ENCODE measurements at regions not wholly inside any gene's neighbourhood (a gene's known extent, or its start where the extent isn't known, plus 50 kb on each side); places are given as distances from the start of the nearest gene placed in this dataset.
A peak's percentile ranks its signal among the peaks of the same experiment; 100 is the strongest.

DNA sequence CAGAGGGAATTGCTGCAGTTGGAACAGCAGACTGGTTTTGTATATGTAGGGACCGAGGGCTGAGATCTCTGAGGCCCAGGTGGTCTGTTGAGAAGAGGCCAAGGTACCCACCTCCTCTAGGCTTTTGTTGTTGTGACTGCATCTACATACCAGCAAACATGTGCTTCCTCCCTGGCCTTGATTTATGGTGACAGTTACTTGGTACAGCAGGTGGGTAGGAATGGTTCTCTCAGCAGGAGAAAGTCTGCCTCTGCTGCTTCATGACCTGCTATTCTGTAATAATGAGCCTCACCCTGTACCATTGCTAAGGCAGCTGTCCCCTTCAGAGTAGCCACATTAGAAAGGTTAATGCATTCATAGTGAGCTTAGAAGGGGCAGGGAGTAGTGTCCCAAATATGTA lies 196.7 kb upstream of the PELI2 start:
- Mint-ChIP-seq H3K27me3 (ENCODE audit: unreplicated experiment) (peaks cover 3% of the 10 kb centered on the region), H3K27ac (ENCODE audit: unreplicated experiment) (no peak overlapping the region), H3K9me3 (ENCODE audit: unreplicated experiment) (peaks cover 7% of the 10 kb centered on the region), H3K36me3 (ENCODE audit: unreplicated experiment) (peaks cover 6% of the 10 kb centered on the region), H3K4me1 (ENCODE audit: low read depth, unreplicated experiment) (peaks cover 7% of the 10 kb centered on the region), H3K4me3 (ENCODE audit: unreplicated experiment) (no peak overlapping the region)
- TF ChIP-seq, protein P1, sequence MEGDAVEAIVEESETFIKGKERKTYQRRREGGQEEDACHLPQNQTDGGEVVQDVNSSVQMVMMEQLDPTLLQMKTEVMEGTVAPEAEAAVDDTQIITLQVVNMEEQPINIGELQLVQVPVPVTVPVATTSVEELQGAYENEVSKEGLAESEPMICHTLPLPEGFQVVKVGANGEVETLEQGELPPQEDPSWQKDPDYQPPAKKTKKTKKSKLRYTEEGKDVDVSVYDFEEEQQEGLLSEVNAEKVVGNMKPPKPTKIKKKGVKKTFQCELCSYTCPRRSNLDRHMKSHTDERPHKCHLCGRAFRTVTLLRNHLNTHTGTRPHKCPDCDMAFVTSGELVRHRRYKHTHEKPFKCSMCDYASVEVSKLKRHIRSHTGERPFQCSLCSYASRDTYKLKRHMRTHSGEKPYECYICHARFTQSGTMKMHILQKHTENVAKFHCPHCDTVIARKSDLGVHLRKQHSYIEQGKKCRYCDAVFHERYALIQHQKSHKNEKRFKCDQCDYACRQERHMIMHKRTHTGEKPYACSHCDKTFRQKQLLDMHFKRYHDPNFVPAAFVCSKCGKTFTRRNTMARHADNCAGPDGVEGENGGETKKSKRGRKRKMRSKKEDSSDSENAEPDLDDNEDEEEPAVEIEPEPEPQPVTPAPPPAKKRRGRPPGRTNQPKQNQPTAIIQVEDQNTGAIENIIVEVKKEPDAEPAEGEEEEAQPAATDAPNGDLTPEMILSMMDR (IDR thresholded peaks at IDR 0.05; ENCODE audit: partially characterized antibody, unreplicated experiment) = no peak
- no peak for DNase-seq

DNA sequence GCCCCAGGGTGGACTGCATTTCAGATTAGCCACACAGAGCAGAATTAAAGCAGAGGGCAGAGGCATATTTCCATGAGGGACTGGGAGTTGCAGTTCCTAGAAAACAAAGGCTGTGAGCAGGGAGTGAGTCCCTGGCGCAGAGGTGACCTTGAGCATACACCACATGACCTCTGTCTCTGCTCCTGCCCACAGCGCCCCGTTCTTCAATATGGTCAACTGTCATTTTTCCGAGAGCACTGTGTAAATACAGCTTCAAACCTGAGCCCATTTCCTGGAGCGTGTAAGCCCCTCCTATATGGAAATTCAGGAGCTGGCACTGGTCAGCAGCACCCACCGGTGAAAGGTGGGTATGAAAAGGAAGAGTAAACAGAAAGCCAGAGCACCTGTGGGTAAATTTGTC lies 192.2 kb upstream of the PELI2 start:
- Mint-ChIP-seq H3K9me3 (ENCODE audit: unreplicated experiment) (peaks cover 2% of the 10 kb centered on the region), H3K4me3 (ENCODE audit: unreplicated experiment) (no peak overlapping the region), H3K27ac (ENCODE audit: unreplicated experiment) (peak overlapping the region; percentile 69), H3K4me1 (ENCODE audit: low read depth, unreplicated experiment) (peaks cover 15% of the 10 kb centered on the region), H3K36me3 (ENCODE audit: unreplicated experiment) (no peaks in the 10 kb centered on the region), H3K27me3 (ENCODE audit: unreplicated experiment) (no peaks in the 10 kb centered on the region)
- no peak for DNase-seq
- TF ChIP-seq, protein P1 (IDR thresholded peaks at IDR 0.05; ENCODE audit: partially characterized antibody, unreplicated experiment) = no peak

DNA sequence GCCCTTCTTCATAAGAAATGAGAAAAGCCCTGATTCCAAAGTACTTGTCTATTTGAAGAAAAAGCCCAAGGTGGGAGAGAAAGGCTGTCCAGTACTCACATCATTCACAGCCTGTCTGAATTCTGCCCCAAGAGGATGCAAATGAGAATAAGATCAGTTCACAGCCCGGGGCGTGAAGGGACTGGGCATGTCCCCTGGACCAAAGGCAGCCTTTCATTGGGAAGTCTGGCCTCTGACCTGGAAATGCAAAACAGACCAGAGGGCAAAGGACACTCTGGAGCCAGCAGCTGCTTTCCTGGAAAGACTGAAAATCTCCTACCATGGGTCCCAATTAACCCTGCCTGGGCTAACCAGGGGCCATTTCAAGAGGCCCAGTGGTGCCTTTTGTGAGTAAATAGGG lies 191.2 kb upstream of the PELI2 start:
- peak; percentile 55 for DNase-seq
- H3K4me3 Mint-ChIP-seq (ENCODE audit: unreplicated experiment) = no peak overlapping the region
- H3K36me3 Mint-ChIP-seq (ENCODE audit: unreplicated experiment) = no peaks in the 10 kb centered on the region
- H3K4me1 Mint-ChIP-seq (ENCODE audit: low read depth, unreplicated experiment) = peaks cover 15% of the 10 kb centered on the region
- TF ChIP-seq, protein P1 (IDR thresholded peaks at IDR 0.05; ENCODE audit: partially characterized antibody, unreplicated experiment) = no peak
- peaks cover 2% of the 10 kb centered on the region for H3K27me3 Mint-ChIP-seq (ENCODE audit: unreplicated experiment)
- H3K27ac Mint-ChIP-seq (ENCODE audit: unreplicated experiment) = peak overlapping the region; percentile 69
- H3K9me3 Mint-ChIP-seq (ENCODE audit: unreplicated experiment) = peaks cover 2% of the 10 kb centered on the region

DNA sequence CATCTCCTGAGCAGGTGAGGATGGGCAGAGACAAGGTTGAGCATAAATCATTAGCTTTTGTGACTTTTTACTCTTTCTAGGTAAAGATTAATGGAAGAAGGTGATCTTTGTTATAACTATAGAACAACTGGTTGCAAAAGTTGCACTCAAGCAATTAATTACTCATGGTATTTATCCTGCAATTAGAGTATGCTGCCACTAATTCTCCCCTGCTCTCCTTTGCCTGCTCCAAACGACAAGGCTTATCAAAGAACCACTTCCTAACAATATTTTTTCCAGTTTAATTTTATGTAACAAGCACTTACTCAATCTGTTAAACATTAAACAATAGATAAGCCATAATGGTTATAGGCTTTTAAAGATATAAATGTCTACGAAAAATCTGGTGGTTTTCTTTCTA lies 189.9 kb upstream of the PELI2 start:
- H3K27me3 Mint-ChIP-seq (ENCODE audit: unreplicated experiment) = peaks cover 6% of the 10 kb centered on the region
- no peak for DNase-seq
- TF ChIP-seq, protein P1 (IDR thresholded peaks at IDR 0.05; ENCODE audit: partially characterized antibody, unreplicated experiment) = no peak
- peaks cover 2% of the 10 kb centered on the region for H3K9me3 Mint-ChIP-seq (ENCODE audit: unreplicated experiment)
- no peak overlapping the region for H3K4me3 Mint-ChIP-seq (ENCODE audit: unreplicated experiment)
- no peaks in the 10 kb centered on the region for H3K36me3 Mint-ChIP-seq (ENCODE audit: unreplicated experiment)
- H3K27ac Mint-ChIP-seq (ENCODE audit: unreplicated experiment) = no peak overlapping the region
- H3K4me1 Mint-ChIP-seq (ENCODE audit: low read depth, unreplicated experiment) = peaks cover 15% of the 10 kb centered on the region

DNA sequence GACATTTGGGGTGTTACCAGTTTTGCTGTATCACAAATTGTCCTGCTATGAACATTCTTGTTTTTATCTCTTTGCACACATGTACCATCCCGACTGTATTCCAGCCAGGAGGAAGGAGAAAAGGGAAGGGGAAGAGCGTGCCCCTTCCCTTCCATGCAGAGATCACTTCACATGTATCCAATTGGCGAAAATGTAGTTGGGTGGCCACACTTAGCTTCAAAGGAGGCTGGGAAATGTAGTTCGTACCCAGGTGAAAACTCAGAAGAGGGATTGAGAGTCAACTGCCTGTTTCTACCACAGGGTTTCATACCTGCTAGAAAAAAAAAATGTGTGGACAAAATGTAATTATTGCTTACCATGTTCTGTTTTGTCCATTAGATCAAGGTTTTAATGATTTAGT lies 189.1 kb upstream of the PELI2 start:
- H3K4me3 Mint-ChIP-seq (ENCODE audit: unreplicated experiment) = no peak overlapping the region
- TF ChIP-seq, protein P1 (IDR thresholded peaks at IDR 0.05; ENCODE audit: partially characterized antibody, unreplicated experiment) = no peak
- H3K4me1 Mint-ChIP-seq (ENCODE audit: low read depth, unreplicated experiment) = peaks cover 15% of the 10 kb centered on the region
- no peaks in the 10 kb centered on the region for H3K36me3 Mint-ChIP-seq (ENCODE audit: unreplicated experiment)
- DNase-seq = no peak
- peaks cover 6% of the 10 kb centered on the region for H3K27me3 Mint-ChIP-seq (ENCODE audit: unreplicated experiment)
- no peak overlapping the region for H3K27ac Mint-ChIP-seq (ENCODE audit: unreplicated experiment)
- H3K9me3 Mint-ChIP-seq (ENCODE audit: unreplicated experiment) = peaks cover 2% of the 10 kb centered on the region

Data from glutamatergic neuron (in vitro differentiated cells).